Fibroblast of lung (primary cell): ENCODE measurements at regions not wholly inside any gene's neighbourhood (a gene's known extent, or its start where the extent isn't known, plus 50 kb on each side); places are given as distances from the start of the nearest gene placed in this dataset.

Experiments used
- CTCF ChIP-seq, 2 donors: IDR thresholded peaks in 1 of 2; conservative IDR thresholded peaks in 1 of 2; 1 replicate in 1 of 2; 2 replicates in 1 of 2; pipeline ENCODE4 v1.5.1; 2011 to 2012; ENCODE audit warnings: low read length in 2 of 2, control low read depth in 1 of 2, inconsistent platforms in 1 of 2, low read depth in 1 of 2, mild to moderate bottlenecking in 1 of 2
- EZH2 ChIP-seq: IDR thresholded peaks from 2 replicates; pipeline ENCODE4 v1.5.1; 2012; ENCODE audit warnings: low read length, control low read depth, mild to moderate bottlenecking; ENCODE audit errors: missing control alignments

DNA sequence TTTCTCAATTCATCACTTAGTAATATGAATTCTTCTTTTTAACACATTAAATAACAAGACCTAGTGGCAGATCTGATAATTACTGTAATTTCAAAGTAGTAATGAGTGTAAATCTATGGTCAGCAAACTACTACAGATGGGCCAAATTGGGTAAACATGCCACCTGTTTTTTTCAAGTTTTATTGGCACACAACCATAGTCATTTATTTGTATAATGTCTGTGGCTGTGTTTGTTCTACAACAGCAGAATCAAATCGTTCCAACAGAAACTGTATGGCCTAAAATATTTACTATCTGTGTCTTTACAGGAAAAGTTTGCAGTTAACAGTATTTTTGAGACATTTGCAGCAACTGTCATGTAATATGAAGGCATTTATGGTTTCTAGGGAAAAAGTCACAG, 86.1 kb upstream of the EYA2 start:
- TF ChIP-seq CTCF (conservative IDR thresholded peaks at IDR 0.05 in 1 of 2, IDR thresholded peaks at IDR 0.05 in 1 of 2; ENCODE audit: low read depth in 1 of 2, low read length in 2 of 2) (no peak), EZH2 (no peak)
